ENCODE measurements at regions not wholly inside any gene's neighbourhood (a gene's known extent, or its start where the extent isn't known, plus 50 kb on each side); places are given as distances from the start of the nearest gene placed in this dataset.

- TF ChIP-seq CTCF (IDR thresholded peaks at IDR 0.05; ENCODE audit: low read depth, low read length, missing control alignments): no peak
- DNase-seq (ENCODE audit: low read depth): no peak
- no peak overlapping the region for H3K4me3 ChIP-seq (ENCODE audit: low read depth, low read length)
- in situ Hi-C loops (cut with HindIII; ENCODE audit: low sequenced_read_pairs): no loop called here
Measured at GRCh38 chr4:115376866-115377265, 263.4 kb upstream of the NDST4 start.

- in situ Hi-C loops (cut with HindIII; ENCODE audit: low sequenced_read_pairs): no loop called here
- no peak for TF ChIP-seq CTCF (IDR thresholded peaks at IDR 0.05; ENCODE audit: low read depth, low read length, missing control alignments)
Measured at GRCh38 chr4:115374621-115375020, 261.2 kb upstream of the NDST4 start.

GRCh38 chr4:115370490-115370889 lies 257.1 kb upstream of the NDST4 start:
- no peak for TF ChIP-seq CTCF (IDR thresholded peaks at IDR 0.05; ENCODE audit: low read depth, low read length, missing control alignments)
- H3K4me3 ChIP-seq (ENCODE audit: low read depth, low read length): no peak overlapping the region
- in situ Hi-C loops (cut with HindIII; ENCODE audit: low sequenced_read_pairs): no loop called here
- no peak for DNase-seq (ENCODE audit: low read depth)

More at GRCh38 chr4:115374621-115375020, 261.2 kb upstream of the NDST4 start:
- no peak overlapping the region for H3K4me3 ChIP-seq (ENCODE audit: low read depth, low read length)
- no peak for DNase-seq (ENCODE audit: low read depth)

- no peak for DNase-seq (ENCODE audit: low read depth)
- no peak for TF ChIP-seq CTCF (IDR thresholded peaks at IDR 0.05; ENCODE audit: low read depth, low read length, missing control alignments)
- no peak overlapping the region for H3K4me3 ChIP-seq (ENCODE audit: low read depth, low read length)
- in situ Hi-C loops (cut with HindIII; ENCODE audit: low sequenced_read_pairs): no loop called here
Measured at GRCh38 chr4:115370012-115370411, 256.6 kb upstream of the NDST4 start.

GRCh38 chr4:115366390-115366789 lies 253.0 kb upstream of the NDST4 start:
- in situ Hi-C loops (cut with HindIII; ENCODE audit: low sequenced_read_pairs): no loop called here
- H3K4me3 ChIP-seq (ENCODE audit: low read depth, low read length): no peak overlapping the region
- no peak for DNase-seq (ENCODE audit: low read depth)
- TF ChIP-seq CTCF (IDR thresholded peaks at IDR 0.05; ENCODE audit: low read depth, low read length, missing control alignments): no peak

- in situ Hi-C loops (cut with HindIII; ENCODE audit: low sequenced_read_pairs): no loop called here
- H3K4me3 ChIP-seq (ENCODE audit: low read depth, low read length): no peak overlapping the region
- no peak for DNase-seq (ENCODE audit: low read depth)
- no peak for TF ChIP-seq CTCF (IDR thresholded peaks at IDR 0.05; ENCODE audit: low read depth, low read length, missing control alignments)
Measured at GRCh38 chr4:115365185-115365584, 251.8 kb upstream of the NDST4 start.

- no peak for TF ChIP-seq CTCF (IDR thresholded peaks at IDR 0.05; ENCODE audit: low read depth, low read length, missing control alignments)
- no peak for DNase-seq (ENCODE audit: low read depth)
- in situ Hi-C loops (cut with HindIII; ENCODE audit: low sequenced_read_pairs): no loop called here
- H3K4me3 ChIP-seq (ENCODE audit: low read depth, low read length): no peak overlapping the region
Measured at GRCh38 chr4:115361781-115362180, 248.4 kb upstream of the NDST4 start.
